Endothelial cell of umbilical vein (primary cell): ENCODE measurements at regions not wholly inside any gene's neighbourhood (a gene's known extent, or its start where the extent isn't known, plus 50 kb on each side); places are given as distances from the start of the nearest gene placed in this dataset.

ENCODE experiments used
- BruUV-seq: library from RNA; stranded (reverse); fragments of 400-500 nt; replicated peaks from 2 replicates; lab custom pipeline; 2021; lab: Mats Ljungman, UMichigan
- CTCF ChIA-PET: fragments of 300-600, 350-600 bp; sonication (Branson Sonifier 250); formaldehyde crosslinking; loops from one replicate; lab custom pipeline; 2021; ENCODE audit warnings: antibody characterized with exemption, inconsistent platforms; lab: Charles Lee
- POLR2A ChIA-PET: fragments of 300-600, 350-600 bp; sonication (Branson Sonifier 250); formaldehyde crosslinking; loops from one replicate; lab custom pipeline; 2021; ENCODE audit warnings: antibody characterized with exemption, inconsistent platforms; lab: Charles Lee
- DNase-seq: peaks from one replicate; pipeline ENCODE4 v3.0.0-alpha.2; 2011; ENCODE audit warnings: low read depth, low spot score
- FAIRE-seq: peaks from 2 replicates; lab custom pipeline; 2011; peaks lifted over from hg19 to GRCh38; lab: Jason Lieb, UNC
- H2AFZ ChIP-seq: 2 replicates; pipeline ENCODE4 v1.6.0; 2012; ENCODE audit warnings: low read depth, low read length, control low read depth, inconsistent platforms
- H3K27ac ChIP-seq: 2 replicates; pipeline ENCODE4 v1.5.1; 2011; ENCODE audit warnings: low read depth, mild to moderate bottlenecking, control low read depth, low read length, moderate library complexity; ENCODE audit not compliant: insufficient read depth
- H3K27me3 ChIP-seq, 2 experiments: 2 replicates each; pipeline versions ENCODE4 v1.6.0 to v1.6.1; 2011; ENCODE audit warnings: low read length in 2 of 2, mixed read lengths in 1 of 2; ENCODE audit not compliant: control insufficient read depth in 2 of 2, insufficient read depth in 2 of 2
- H3K36me3 ChIP-seq, 2 experiments: 2 replicates in 1 of 2; 3 replicates in 1 of 2; pipeline ENCODE4 v1.5.1; 2011; ENCODE audit warnings: low read length in 2 of 2, mild to moderate bottlenecking in 1 of 2, moderate library complexity in 1 of 2; ENCODE audit not compliant: control insufficient read depth in 2 of 2, insufficient read depth in 2 of 2; ENCODE audit errors: extremely low read depth in 1 of 2
- H3K4me1 ChIP-seq: 3 replicates; pipeline ENCODE4 v1.5.1; 2011; ENCODE audit warnings: mild to moderate bottlenecking, low read length; ENCODE audit not compliant: control insufficient read depth, insufficient read depth; ENCODE audit errors: extremely low read depth
- H3K4me2 ChIP-seq: 2 replicates; pipeline ENCODE4 v1.6.1; 2011; ENCODE audit warnings: low read length, control low read depth, mixed read lengths; ENCODE audit not compliant: insufficient read depth
- H3K4me3 ChIP-seq, 3 experiments: fragments of 200-600 bp in 1 of 3; sonication (generic), shearing (Covaris generic) in 1 of 3; replicated peaks in 1 of 3; 2 replicates each; pipeline ENCODE4 v1.5.1; 2011 to 2016; ENCODE audit warnings: control low read depth in 3 of 3, low read length in 3 of 3, mild to moderate bottlenecking in 2 of 3, inconsistent platforms in 1 of 3, low read depth in 1 of 3, moderate library complexity in 1 of 3; ENCODE audit not compliant: insufficient read depth in 1 of 3
- H3K79me2 ChIP-seq: 2 replicates; pipeline ENCODE4 v1.6.0; 2012; ENCODE audit warnings: low read length, inconsistent platforms; ENCODE audit not compliant: control insufficient read depth, insufficient read depth
- H3K9ac ChIP-seq: replicated peaks from 2 replicates; pipeline ENCODE3; 2011; ENCODE audit warnings: low read length, control low read depth; ENCODE audit not compliant: insufficient read depth; ENCODE audit errors: extremely low read depth
- H3K9me1 ChIP-seq: replicated peaks from 3 replicates; pipeline ENCODE4 v1.6.0; 2011; ENCODE audit warnings: mild to moderate bottlenecking, low read length; ENCODE audit not compliant: control insufficient read depth, insufficient read depth; ENCODE audit errors: extremely low read depth
- H3K9me3 ChIP-seq: replicated peaks from 2 replicates; pipeline ENCODE4 v1.5.1; 2012; ENCODE audit warnings: low read length, inconsistent platforms; ENCODE audit not compliant: control insufficient read depth, insufficient read depth
- H4K20me1 ChIP-seq: replicated peaks from 2 replicates; pipeline ENCODE3; 2011; ENCODE audit warnings: mild to moderate bottlenecking, low read length; ENCODE audit not compliant: control insufficient read depth, insufficient read depth; ENCODE audit errors: extremely low read depth
- EZH2 ChIP-seq: IDR thresholded peaks from 2 replicates; pipeline ENCODE4 v1.6.1; 2012; ENCODE audit warnings: borderline replicate concordance, low read depth, mild to moderate bottlenecking, moderate library complexity, low read length, inconsistent platforms; ENCODE audit not compliant: severe bottlenecking
- FOS ChIP-seq: IDR thresholded peaks from 2 replicates; pipeline ENCODE4 v1.6.1; 2011; ENCODE audit warnings: mild to moderate bottlenecking, low read length, moderate library complexity, borderline replicate concordance; ENCODE audit not compliant: insufficient read depth
- GATA2 ChIP-seq: IDR thresholded peaks from 2 replicates; pipeline ENCODE4 v1.7.0; 2011; ENCODE audit warnings: low read depth, mild to moderate bottlenecking, moderate library complexity, mixed read lengths, low read length; ENCODE audit not compliant: insufficient read length, insufficient read depth
- JUN ChIP-seq: IDR thresholded peaks from 2 replicates; pipeline ENCODE4 v1.6.1; 2011; ENCODE audit warnings: borderline replicate concordance, low read depth; ENCODE audit not compliant: insufficient read length, insufficient read depth
- MYC ChIP-seq: IDR thresholded peaks from one replicate; pipeline ENCODE4 v1.6.1; 2011; ENCODE audit warnings: mild to moderate bottlenecking, low read depth, low read length
- POLR2A ChIP-seq: IDR thresholded peaks from 2 replicates; pipeline ENCODE4 v1.6.1; 2012; ENCODE audit warnings: low read depth, mild to moderate bottlenecking, control low read depth, low read length
- POLR2AphosphoS5 ChIP-seq: IDR thresholded peaks from 2 replicates; pipeline ENCODE4 v1.6.1; 2012; ENCODE audit warnings: low read depth, mild to moderate bottlenecking, control low read depth, low read length, moderate library complexity; ENCODE audit not compliant: insufficient read depth
- dilution Hi-C: fragments of 300-500 bp; cut with MboI; formaldehyde crosslinking; loops from one replicate; pipeline ENCODE4 v1.15.0; 2019; ENCODE audit warnings: low sequenced_read_pairs; ENCODE audit not compliant: extremely low pct_ligation_motif_present
- intact Hi-C: fragments of 100-400 bp; cut with micrococcal nuclease; formaldehyde crosslinking; loops from one replicate; pipeline ENCODE4 v1.10.0; 2022
- TF ChIP-seq, protein P1 (sequence below), 2 donors: IDR thresholded peaks; 1 replicate in 1 of 2; 2 replicates in 1 of 2; pipeline ENCODE4 v1.5.1; 2011; ENCODE audit warnings: low read length in 2 of 2, mild to moderate bottlenecking in 2 of 2, moderate library complexity in 2 of 2, control low read depth in 1 of 2, inconsistent platforms in 1 of 2, low read depth in 1 of 2; ENCODE audit not compliant: insufficient read depth in 1 of 2; ENCODE audit errors: extremely low read depth in 1 of 2
- TF ChIP-seq, protein P2 (sequence below): IDR thresholded peaks from 2 replicates; pipeline ENCODE4 v1.6.1; 2011; ENCODE audit not compliant: insufficient read depth, insufficient read length

DNA sequence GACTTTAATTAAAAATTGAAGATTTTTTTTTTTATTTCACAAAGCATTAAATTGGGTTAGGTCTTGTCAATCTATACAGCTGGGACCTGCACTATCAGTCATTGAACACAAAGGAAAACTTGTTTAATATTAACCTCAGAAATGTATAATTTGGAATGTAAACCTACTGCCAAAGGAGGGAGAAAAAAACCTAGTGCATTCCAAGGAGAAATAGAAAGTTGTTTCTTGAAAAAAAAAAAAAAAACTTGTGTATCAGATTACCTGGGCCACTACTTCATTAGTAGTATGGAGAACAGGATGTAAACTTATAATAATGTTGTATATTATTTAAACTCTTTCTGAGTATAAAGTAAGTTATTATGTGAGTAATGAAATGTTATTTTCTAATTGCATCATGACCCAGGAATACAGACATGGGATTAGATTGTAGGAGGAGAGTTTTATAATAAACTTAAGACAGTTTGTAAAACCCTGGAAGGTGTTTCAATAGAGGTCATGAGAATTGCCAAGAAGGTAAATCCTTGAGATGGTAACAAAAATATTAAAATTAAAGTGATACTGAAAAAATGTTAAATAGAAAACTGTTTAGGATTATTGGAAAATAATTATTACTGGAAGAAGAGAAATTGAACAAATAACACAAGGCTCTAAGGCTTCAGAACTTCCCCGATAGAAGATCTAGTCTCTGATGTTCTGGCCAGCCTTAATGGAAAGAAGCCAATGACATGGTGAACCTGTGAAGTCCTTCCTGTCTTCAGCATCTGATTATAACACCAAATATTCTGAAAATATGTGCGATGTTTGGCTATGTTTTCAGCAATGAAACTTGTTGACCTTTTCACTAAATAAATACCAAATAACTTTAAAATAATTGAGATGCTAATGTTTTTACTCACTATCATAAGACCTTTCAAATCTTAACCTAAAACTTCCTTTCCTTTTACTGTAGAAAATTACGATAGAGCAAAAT, 412.8 kb upstream of the LYPLAL1 start:
- no peak overlapping the region for H3K4me3 ChIP-seq
- intact Hi-C loops (no loop called here), dilution Hi-C loops (no loop called here)
- no peaks in the 10 kb centered on the region for H3K9me1 ChIP-seq
- no peak overlapping the region for H3K4me2 ChIP-seq
- H3K4me1 ChIP-seq = peaks cover 6% of the 10 kb centered on the region
- no peaks in the 10 kb centered on the region for H3K79me2 ChIP-seq
- H2AFZ ChIP-seq = no peak overlapping the region
- no peak for DNase-seq
- no peaks in the 10 kb centered on the region for H3K36me3 ChIP-seq
- BruUV-seq = no TSS peak
- ChIA-PET CTCF (no interaction called here), POLR2A (no interaction called here)
- H3K27ac ChIP-seq = no peak overlapping the region
- H3K9me3 ChIP-seq = no peaks in the 10 kb centered on the region
- no peaks in the 10 kb centered on the region for H3K27me3 ChIP-seq
- TF ChIP-seq, protein P1, sequence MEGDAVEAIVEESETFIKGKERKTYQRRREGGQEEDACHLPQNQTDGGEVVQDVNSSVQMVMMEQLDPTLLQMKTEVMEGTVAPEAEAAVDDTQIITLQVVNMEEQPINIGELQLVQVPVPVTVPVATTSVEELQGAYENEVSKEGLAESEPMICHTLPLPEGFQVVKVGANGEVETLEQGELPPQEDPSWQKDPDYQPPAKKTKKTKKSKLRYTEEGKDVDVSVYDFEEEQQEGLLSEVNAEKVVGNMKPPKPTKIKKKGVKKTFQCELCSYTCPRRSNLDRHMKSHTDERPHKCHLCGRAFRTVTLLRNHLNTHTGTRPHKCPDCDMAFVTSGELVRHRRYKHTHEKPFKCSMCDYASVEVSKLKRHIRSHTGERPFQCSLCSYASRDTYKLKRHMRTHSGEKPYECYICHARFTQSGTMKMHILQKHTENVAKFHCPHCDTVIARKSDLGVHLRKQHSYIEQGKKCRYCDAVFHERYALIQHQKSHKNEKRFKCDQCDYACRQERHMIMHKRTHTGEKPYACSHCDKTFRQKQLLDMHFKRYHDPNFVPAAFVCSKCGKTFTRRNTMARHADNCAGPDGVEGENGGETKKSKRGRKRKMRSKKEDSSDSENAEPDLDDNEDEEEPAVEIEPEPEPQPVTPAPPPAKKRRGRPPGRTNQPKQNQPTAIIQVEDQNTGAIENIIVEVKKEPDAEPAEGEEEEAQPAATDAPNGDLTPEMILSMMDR (IDR thresholded peaks at IDR 0.05; ENCODE audit: extremely low read depth in 1 of 2, insufficient read depth in 1 of 2, low read depth in 1 of 2, low read length in 2 of 2) = no peak
- TF ChIP-seq POLR2A (no peak), MYC (no peak), GATA2 (no peak), FOS (no peak), JUN (no peak), EZH2 (no peak), POLR2AphosphoS5 (no peak)
- TF ChIP-seq, protein P2, sequence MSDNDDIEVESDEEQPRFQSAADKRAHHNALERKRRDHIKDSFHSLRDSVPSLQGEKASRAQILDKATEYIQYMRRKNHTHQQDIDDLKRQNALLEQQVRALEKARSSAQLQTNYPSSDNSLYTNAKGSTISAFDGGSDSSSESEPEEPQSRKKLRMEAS = no peak
- H4K20me1 ChIP-seq = no peaks in the 10 kb centered on the region
- no peak overlapping the region for H3K9ac ChIP-seq
- no peak for FAIRE-seq
